ENCODE measurements at regions not wholly inside any gene's neighbourhood (a gene's known extent, or its start where the extent isn't known, plus 50 kb on each side); places are given as distances from the start of the nearest gene placed in this dataset.

GRCh38 chr6:14975471-14975817, 270.4 kb upstream of the JARID2 start:
- Histone ChIP-seq H3K27me3 (replicated peaks; ENCODE audit: insufficient read depth, low read length) (no peaks in the 10 kb centered on the region), H3K9ac (ENCODE audit: low read length) (no peak overlapping the region), H3K79me2 (ENCODE audit: low read length) (no peaks in the 10 kb centered on the region), H3K4me3 (ENCODE audit: low read length) (no peak overlapping the region), H3K27ac (ENCODE audit: low read length) (no peak overlapping the region), H3K9me2 (replicated peaks; ENCODE audit: insufficient read depth, low read length) (no peaks in the 10 kb centered on the region), H3K9me3 (replicated peaks; ENCODE audit: insufficient read depth, low read length) (no peaks in the 10 kb centered on the region), H3K4me2 (ENCODE audit: low read depth, low read length) (no peak overlapping the region), H3K36me3 (replicated peaks; ENCODE audit: insufficient read depth, low read length) (no peaks in the 10 kb centered on the region), H2AFZ (ENCODE audit: low read length) (no peak overlapping the region), H4K20me1 (ENCODE audit: insufficient read depth, low read length) (no peaks in the 10 kb centered on the region), H3F3A (ENCODE audit: insufficient read depth, low read length) (no peaks in the 10 kb centered on the region), H3K4me1 (ENCODE audit: low read length) (no peaks in the 10 kb centered on the region)
- TF ChIP-seq CTCF (IDR thresholded peaks at IDR 0.05; ENCODE audit: low read length): no peak
- no peak for TF ChIP-seq EZH2phosphoT487 (IDR thresholded peaks at IDR 0.05; ENCODE audit: low read length)
- no peak for TF ChIP-seq EZH2 (optimal IDR thresholded peaks at IDR 0.05; ENCODE audit: low read depth, low read length)
- DNase-seq: no peak

GRCh38 chr6:14977747-14978382, 268.0 kb upstream of the JARID2 start:
- no peak overlapping the region for H3K4me3 ChIP-seq (ENCODE audit: low read length)
- H3K9me2 ChIP-seq (replicated peaks; ENCODE audit: insufficient read depth, low read length): no peaks in the 10 kb centered on the region
- no peaks in the 10 kb centered on the region for H3K36me3 ChIP-seq (replicated peaks; ENCODE audit: insufficient read depth, low read length)
- no peaks in the 10 kb centered on the region for H3K4me1 ChIP-seq (ENCODE audit: low read length)
- H4K20me1 ChIP-seq (ENCODE audit: insufficient read depth, low read length): no peaks in the 10 kb centered on the region
- H3K9ac ChIP-seq (ENCODE audit: low read length): no peak overlapping the region
- no peak for TF ChIP-seq EZH2phosphoT487 (IDR thresholded peaks at IDR 0.05; ENCODE audit: low read length)
- no peak for TF ChIP-seq EZH2 (optimal IDR thresholded peaks at IDR 0.05; ENCODE audit: low read depth, low read length)
- TF ChIP-seq CTCF (IDR thresholded peaks at IDR 0.05; ENCODE audit: low read length): no peak
- no peak overlapping the region for H3K27ac ChIP-seq (ENCODE audit: low read length)
- H3K79me2 ChIP-seq (ENCODE audit: low read length): no peaks in the 10 kb centered on the region
- H2AFZ ChIP-seq (ENCODE audit: low read length): no peak overlapping the region
- no peak for DNase-seq
- H3F3A ChIP-seq (ENCODE audit: insufficient read depth, low read length): no peaks in the 10 kb centered on the region
- no peaks in the 10 kb centered on the region for H3K9me3 ChIP-seq (replicated peaks; ENCODE audit: insufficient read depth, low read length)
- no peaks in the 10 kb centered on the region for H3K27me3 ChIP-seq (replicated peaks; ENCODE audit: insufficient read depth, low read length)
- H3K4me2 ChIP-seq (ENCODE audit: low read depth, low read length): no peak overlapping the region

- Histone ChIP-seq H3K9me2 (replicated peaks; ENCODE audit: insufficient read depth, low read length) (no peaks in the 10 kb centered on the region), H2AFZ (ENCODE audit: low read length) (no peak overlapping the region), H3K4me2 (ENCODE audit: low read depth, low read length) (no peak overlapping the region), H4K20me1 (ENCODE audit: insufficient read depth, low read length) (no peaks in the 10 kb centered on the region), H3K79me2 (ENCODE audit: low read length) (no peaks in the 10 kb centered on the region), H3K4me3 (ENCODE audit: low read length) (no peak overlapping the region), H3K27me3 (replicated peaks; ENCODE audit: insufficient read depth, low read length) (no peaks in the 10 kb centered on the region), H3K9me3 (replicated peaks; ENCODE audit: insufficient read depth, low read length) (no peaks in the 10 kb centered on the region), H3K4me1 (ENCODE audit: low read length) (no peaks in the 10 kb centered on the region), H3K9ac (ENCODE audit: low read length) (no peak overlapping the region), H3K36me3 (replicated peaks; ENCODE audit: insufficient read depth, low read length) (no peaks in the 10 kb centered on the region), H3F3A (ENCODE audit: insufficient read depth, low read length) (no peaks in the 10 kb centered on the region), H3K27ac (ENCODE audit: low read length) (no peak overlapping the region)
- no peak for DNase-seq
- TF ChIP-seq EZH2phosphoT487 (IDR thresholded peaks at IDR 0.05; ENCODE audit: low read length) (no peak), EZH2 (optimal IDR thresholded peaks at IDR 0.05; ENCODE audit: low read depth, low read length) (no peak), CTCF (IDR thresholded peaks at IDR 0.05; ENCODE audit: low read length) (no peak)
Observed at GRCh38 chr6:14981960-14982359, 263.9 kb upstream of the JARID2 start.

Measured in MM.1S (cell line).